ENCODE measurements at regions not wholly inside any gene's neighbourhood (a gene's known extent, or its start where the extent isn't known, plus 50 kb on each side); places are given as distances from the start of the nearest gene placed in this dataset.

- TF ChIP-seq EZH2 (IDR thresholded peaks at IDR 0.05; ENCODE audit: insufficient read depth, poor library complexity, severe bottlenecking) (no peak), EZH2phosphoT487 (IDR thresholded peaks at IDR 0.05; ENCODE audit: insufficient read depth, low read depth) (no peak)
These were observed 522.9 kb upstream of the FSHR start for GRCh38 chr2:49677227-49677626.
